ENCODE measurements at regions not wholly inside any gene's neighbourhood (a gene's known extent, or its start where the extent isn't known, plus 50 kb on each side); places are given as distances from the start of the nearest gene placed in this dataset.
"Not testable (repeated sequence)": the region's sequence is repeated elsewhere in the genome, so short reads cannot be mapped to it uniquely, and the experiment has no call there.

DNA sequence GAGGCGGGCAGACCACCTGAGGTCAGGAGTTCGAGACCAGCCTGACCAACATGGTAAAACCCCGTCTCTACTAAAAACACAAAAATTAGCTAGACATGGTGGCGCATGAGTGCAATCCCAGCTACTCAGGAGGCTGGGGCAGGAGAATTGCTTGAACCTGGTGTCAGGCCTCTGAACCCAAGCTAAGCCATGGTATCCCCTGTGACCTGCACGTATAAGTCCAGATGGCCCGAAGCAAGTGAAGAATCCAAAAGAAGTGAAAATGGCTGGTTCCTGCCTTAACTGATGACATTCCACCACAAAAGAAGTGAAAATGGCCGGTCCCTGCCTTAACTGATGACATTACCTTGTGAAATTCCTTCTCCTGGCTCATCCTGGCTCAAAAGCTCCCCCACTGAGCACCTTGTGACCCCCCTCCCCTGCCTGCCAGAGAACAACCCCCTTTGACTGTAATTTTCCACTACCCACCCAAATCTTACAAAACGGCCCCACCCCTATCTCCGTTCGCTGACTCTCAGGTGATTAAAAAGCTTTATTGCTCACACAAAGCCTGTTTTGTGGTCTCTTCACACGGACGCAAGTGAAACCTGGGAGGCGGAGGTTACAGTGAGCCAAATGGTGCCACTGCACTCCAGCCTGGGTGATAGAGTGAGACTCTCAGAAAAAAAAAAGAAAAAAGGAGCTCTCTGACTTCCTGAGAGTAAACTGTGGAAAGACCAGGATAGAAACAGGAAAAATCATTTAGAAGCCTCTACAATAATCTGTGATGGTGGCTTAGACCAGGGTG lies 84.1 kb downstream of the PHAX start:
- TF ChIP-seq, protein P1, sequence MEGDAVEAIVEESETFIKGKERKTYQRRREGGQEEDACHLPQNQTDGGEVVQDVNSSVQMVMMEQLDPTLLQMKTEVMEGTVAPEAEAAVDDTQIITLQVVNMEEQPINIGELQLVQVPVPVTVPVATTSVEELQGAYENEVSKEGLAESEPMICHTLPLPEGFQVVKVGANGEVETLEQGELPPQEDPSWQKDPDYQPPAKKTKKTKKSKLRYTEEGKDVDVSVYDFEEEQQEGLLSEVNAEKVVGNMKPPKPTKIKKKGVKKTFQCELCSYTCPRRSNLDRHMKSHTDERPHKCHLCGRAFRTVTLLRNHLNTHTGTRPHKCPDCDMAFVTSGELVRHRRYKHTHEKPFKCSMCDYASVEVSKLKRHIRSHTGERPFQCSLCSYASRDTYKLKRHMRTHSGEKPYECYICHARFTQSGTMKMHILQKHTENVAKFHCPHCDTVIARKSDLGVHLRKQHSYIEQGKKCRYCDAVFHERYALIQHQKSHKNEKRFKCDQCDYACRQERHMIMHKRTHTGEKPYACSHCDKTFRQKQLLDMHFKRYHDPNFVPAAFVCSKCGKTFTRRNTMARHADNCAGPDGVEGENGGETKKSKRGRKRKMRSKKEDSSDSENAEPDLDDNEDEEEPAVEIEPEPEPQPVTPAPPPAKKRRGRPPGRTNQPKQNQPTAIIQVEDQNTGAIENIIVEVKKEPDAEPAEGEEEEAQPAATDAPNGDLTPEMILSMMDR (IDR thresholded peaks at IDR 0.05; ENCODE audit: low read depth, low read length), result not testable (repeated sequence)
- not testable (repeated sequence) for TF ChIP-seq POLR2A (IDR thresholded peaks at IDR 0.05; ENCODE audit: extremely low read depth, insufficient read length); MYC (IDR thresholded peaks at IDR 0.05; ENCODE audit: low read depth, low read length)
- TF ChIP-seq, protein P2, sequence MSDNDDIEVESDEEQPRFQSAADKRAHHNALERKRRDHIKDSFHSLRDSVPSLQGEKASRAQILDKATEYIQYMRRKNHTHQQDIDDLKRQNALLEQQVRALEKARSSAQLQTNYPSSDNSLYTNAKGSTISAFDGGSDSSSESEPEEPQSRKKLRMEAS (IDR thresholded peaks at IDR 0.05; ENCODE audit: low read depth, low read length), result not testable (repeated sequence)

Data from NB4 (cell line).